ENCODE measurements at regions not wholly inside any gene's neighbourhood (a gene's known extent, or its start where the extent isn't known, plus 50 kb on each side); places are given as distances from the start of the nearest gene placed in this dataset.
"Not testable (repeated sequence)": the region's sequence is repeated elsewhere in the genome, so short reads cannot be mapped to it uniquely, and the experiment has no call there.

GRCh38 chr3:156037356-156037755 lies 83.0 kb upstream of the KCNAB1 start:
- TF ChIP-seq POLR2A (IDR thresholded peaks at IDR 0.05; ENCODE audit: low read depth, low read length): no peak
- FAIRE-seq (no peak), DNase-seq (ENCODE audit: insufficient read length, low spot score) (no peak)

- DNase-seq (ENCODE audit: insufficient read length, low spot score) (no peak), FAIRE-seq (no peak)
- no peak for TF ChIP-seq POLR2A (IDR thresholded peaks at IDR 0.05; ENCODE audit: low read depth, low read length)
Observed at GRCh38 chr3:156038869-156039268, 81.5 kb upstream of the KCNAB1 start.

DNA sequence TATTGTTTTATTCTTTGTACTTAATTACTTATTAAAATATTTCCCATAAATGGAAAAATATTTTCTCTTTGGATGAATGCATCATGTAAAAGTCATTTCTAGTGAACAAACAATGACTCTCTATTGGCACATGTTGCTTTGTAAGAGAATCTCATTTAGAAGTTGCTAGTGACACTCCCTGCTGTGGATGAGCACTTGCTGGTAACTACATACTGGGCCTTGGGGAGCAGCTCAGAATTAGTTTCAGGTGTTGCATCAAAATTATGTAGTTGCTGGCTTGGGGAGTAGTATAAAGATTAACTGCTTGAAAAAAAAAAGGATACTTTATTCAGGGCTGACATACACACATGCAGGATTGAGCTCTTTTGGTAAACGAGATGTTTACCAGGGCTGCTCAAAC lies 80.3 kb upstream of the KCNAB1 start:
- DNase-seq (ENCODE audit: insufficient read length, low spot score): no peak
- TF ChIP-seq POLR2A (IDR thresholded peaks at IDR 0.05; ENCODE audit: low read depth, low read length): no peak
- FAIRE-seq: no peak

DNA sequence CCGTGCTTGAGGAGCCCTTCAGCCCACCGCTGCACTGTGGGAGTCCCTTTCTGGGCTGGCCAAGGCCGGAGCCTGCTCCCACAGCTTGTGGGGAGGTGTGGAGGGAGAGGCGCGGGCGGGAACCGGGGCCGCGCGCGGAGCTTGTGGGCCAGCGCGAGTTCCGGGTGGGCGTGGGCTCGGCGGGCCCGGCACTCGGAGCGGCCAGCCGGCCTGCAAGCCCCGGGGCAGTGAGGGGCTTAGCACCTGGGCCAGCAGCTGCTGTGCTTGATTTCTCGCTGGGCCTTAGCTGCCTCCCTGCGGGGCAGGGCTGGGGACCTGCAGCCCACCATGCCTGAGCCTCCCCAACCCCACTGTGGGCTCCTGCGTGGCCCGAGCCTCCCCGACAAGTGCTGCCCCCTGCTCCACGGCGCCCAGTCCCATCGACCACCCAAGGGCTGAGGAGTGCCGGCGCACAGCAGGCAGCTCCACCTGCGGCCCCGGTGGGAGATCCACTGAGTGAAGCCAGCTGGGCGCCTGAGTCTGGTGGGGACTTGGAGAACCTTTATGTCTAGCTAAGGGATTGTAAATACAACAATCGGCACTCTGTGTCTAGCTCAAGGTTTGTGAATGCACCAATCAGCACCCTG lies 79.0 kb upstream of the KCNAB1 start:
- FAIRE-seq; DNase-seq (ENCODE audit: insufficient read length, low spot score): not testable (repeated sequence)

DNA sequence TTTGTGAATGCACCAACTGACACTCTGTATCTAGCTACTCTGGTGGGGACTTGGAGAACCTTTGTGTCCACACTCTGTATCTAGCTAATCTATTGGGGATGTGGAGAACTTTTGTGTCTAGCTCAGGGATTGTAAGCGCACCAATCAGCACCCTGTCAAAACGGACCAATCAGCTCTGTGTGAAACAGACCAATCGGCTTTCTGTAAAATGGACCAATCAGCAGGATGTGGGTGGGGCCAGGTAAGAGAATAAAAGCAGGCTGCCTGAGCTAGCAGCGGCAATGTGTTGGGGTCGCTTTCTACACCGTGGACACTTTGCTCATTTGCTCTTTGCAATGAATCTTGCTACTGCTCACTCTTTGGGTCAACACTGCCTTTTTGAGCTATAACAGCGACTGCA lies 78.5 kb upstream of the KCNAB1 start:
- DNase-seq (ENCODE audit: insufficient read length, low spot score); FAIRE-seq: not testable (repeated sequence)

DNA sequence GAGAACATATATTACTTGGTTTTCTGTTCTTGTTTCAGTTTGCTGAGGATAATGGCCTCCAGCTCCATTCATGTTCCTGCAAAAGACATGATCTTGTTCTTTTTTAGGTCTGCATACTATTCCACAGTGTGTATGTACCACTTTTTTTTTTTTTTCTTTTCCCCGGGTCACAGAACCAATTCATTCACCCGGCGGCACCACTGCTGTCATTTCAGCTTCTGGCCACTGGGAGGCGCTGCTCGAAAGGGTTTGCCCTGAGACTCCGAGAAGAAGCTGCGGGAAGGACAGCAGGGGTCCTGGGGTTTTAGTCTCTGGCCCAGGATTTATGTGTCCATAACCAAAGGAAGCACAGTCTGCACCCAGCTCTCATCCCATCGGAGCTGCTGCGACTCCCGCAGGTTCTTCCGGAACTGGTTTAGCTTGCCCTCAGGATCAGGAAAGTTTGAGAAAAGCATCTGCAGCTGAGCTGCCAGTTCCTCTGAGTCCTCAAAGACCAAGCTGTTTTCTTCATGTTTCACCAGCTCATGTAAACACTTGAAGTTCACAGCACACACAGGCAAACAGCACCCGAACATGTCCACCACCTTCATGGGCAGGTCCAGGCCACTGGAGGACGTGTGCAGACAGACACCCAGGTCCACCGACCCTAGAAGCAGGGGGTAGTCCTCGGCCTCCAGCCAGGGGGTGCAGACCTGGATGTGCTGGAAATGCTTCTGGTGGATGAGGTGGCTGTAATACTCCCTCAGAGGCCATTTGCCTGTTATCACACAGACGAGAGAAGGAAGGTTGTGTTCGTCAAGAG lies 76.3 kb upstream of the KCNAB1 start:
- FAIRE-seq; DNase-seq (ENCODE audit: insufficient read length, low spot score): not testable (repeated sequence)

GRCh38 chr3:156044634-156044975 lies 75.8 kb upstream of the KCNAB1 start:
- no peak for DNase-seq (ENCODE audit: insufficient read length, low spot score)
- no peak for TF ChIP-seq POLR2A (IDR thresholded peaks at IDR 0.05; ENCODE audit: low read depth, low read length)
- no peak for FAIRE-seq

- not testable (repeated sequence) for DNase-seq (ENCODE audit: insufficient read length, low spot score); FAIRE-seq
Observed at GRCh38 chr3:156048483-156048882, 71.9 kb upstream of the KCNAB1 start.

DNA sequence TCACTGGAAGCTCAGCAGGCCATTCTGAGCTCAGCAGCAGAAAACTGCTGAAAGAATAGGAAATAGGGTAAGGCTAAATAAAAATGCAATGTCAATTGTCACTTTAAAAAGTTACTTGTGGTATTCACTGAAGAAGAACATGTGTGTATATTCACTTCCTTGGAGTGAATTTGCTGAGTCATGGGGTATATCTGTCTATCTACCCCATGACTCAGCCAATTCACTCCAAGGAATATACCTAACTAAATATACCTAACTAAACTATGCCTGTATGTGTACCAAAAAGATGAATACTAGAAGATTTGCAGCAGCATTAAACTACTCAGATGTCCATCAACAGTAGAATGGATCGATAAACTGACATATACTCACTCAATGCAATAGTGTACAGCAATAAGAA lies 69.5 kb upstream of the KCNAB1 start:
- no peak for TF ChIP-seq POLR2A (IDR thresholded peaks at IDR 0.05; ENCODE audit: low read depth, low read length)
- FAIRE-seq: no peak
- no peak for DNase-seq (ENCODE audit: insufficient read length, low spot score)

DNA sequence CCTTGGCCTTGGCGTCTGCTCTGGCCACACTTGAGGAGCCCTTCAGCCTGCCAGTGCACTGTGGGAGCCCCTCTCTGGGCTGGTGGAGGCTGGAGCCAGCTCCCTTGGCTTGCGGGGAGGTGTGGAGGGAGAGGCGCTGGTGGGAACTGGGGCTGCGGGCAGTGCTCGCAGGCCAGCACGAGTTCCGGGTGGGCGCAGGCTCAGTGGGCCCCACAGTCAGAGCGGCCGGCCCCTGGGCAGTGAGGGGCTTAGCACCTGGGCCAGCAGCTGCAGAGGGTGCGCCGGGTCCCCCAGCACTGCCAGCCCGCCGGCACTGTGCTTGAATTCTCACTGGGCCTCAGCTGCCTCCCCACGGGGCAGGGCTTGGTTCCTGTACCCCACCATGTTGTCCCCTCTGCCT lies 68.7 kb upstream of the KCNAB1 start:
- TF ChIP-seq POLR2A (IDR thresholded peaks at IDR 0.05; ENCODE audit: low read depth, low read length): no peak
- FAIRE-seq: no peak
- no peak for DNase-seq (ENCODE audit: insufficient read length, low spot score)

DNA sequence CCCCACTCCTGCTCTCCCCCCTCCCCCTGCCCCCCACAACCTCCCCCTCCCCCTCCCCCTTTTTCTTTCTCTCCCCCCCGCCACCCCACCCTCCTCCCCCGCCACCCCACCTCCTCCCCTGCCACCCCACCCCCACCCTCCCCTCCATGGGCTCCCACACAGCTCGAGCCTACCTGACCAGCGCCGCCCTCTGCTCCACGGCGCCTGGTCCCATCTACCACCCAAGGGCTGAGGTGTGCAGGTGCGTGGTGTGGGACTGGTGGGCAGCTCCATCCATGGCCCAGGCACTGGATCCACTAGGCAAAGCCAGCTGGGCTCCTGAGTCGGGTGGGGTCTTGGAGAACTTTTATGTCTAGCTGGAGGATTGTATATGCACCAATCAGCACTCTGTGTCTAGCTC lies 68.3 kb upstream of the KCNAB1 start:
- DNase-seq (ENCODE audit: insufficient read length, low spot score) (no peak), FAIRE-seq (no peak)
- no peak for TF ChIP-seq POLR2A (IDR thresholded peaks at IDR 0.05; ENCODE audit: low read depth, low read length)

DNA sequence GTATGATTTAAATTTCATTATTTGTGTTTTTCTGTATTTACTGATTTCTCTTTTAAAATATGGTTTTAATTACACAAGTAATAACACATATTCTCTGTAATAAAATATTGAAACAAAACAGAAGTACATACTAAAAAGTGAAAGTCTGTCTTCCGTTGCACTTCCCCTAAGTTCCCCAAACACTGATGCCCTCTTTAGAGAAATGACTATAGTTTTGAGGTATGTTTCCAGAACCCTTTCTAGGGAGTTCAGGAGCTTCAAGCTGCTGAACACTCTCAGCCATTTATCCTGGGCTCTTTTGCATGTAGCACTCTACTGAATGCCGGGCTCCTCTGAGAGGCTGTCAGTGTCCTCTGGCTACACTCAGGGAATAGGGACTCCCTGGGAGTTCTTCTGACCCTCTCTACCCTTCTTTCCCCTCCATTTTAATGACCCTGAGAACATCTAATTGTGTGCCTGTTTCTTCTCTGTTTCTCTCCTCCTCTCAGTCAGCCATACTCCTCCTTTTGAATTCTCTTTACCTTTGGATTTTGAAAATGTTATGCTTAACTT lies 60.4 kb upstream of the KCNAB1 start:
- no peak for DNase-seq (ENCODE audit: insufficient read length, low spot score)
- TF ChIP-seq POLR2A (IDR thresholded peaks at IDR 0.05; ENCODE audit: low read depth, low read length): no peak
- no peak for FAIRE-seq

- not testable (repeated sequence) for FAIRE-seq; DNase-seq (ENCODE audit: insufficient read length, low spot score)
Observed at GRCh38 chr3:156068151-156068550, 52.2 kb upstream of the KCNAB1 start.

- no peak for FAIRE-seq
- no peak for DNase-seq (ENCODE audit: insufficient read length, low spot score)
- TF ChIP-seq POLR2A (IDR thresholded peaks at IDR 0.05; ENCODE audit: low read depth, low read length): no peak
Observed at GRCh38 chr3:156070028-156070427, 50.4 kb upstream of the KCNAB1 start.

All from H54 (cell line).